Type B pancreatic cell (in vitro differentiated cells): ENCODE measurements at regions not wholly inside any gene's neighbourhood (a gene's known extent, or its start where the extent isn't known, plus 50 kb on each side); places are given as distances from the start of the nearest gene placed in this dataset.

Experiments used
- DNase-seq: peaks from one replicate; pipeline ENCODE4 v3.0.0; 2021; ENCODE audit warnings: mixed read lengths; ENCODE audit not compliant: unreplicated experiment; ENCODE audit errors: extremely low spot score
- H3K27ac Mint-ChIP-seq: 2 replicates; pipeline ENCODE4 v1.8.0; 2021; ENCODE audit warnings: mild to moderate bottlenecking, mixed read lengths
- H3K27me3 Mint-ChIP-seq: 2 replicates; pipeline ENCODE4 v1.8.0; 2021; ENCODE audit warnings: mixed read lengths
- H3K36me3 Mint-ChIP-seq: 2 replicates; pipeline ENCODE4 v1.8.0; 2021; ENCODE audit warnings: mixed read lengths
- H3K4me1 Mint-ChIP-seq: one replicate; pipeline ENCODE4 v1.8.0; 2021; ENCODE audit warnings: mixed read lengths; ENCODE audit not compliant: unreplicated experiment
- H3K4me3 Mint-ChIP-seq: 2 replicates; pipeline ENCODE4 v1.8.0; 2021; ENCODE audit warnings: mild to moderate bottlenecking, mixed read lengths
- H3K9me3 Mint-ChIP-seq: 2 replicates; pipeline ENCODE4 v1.8.0; 2021; ENCODE audit warnings: mixed read lengths
- TF ChIP-seq, protein P1 (sequence below): fragments of 200-600 bp; sonication (generic); conservative IDR thresholded peaks from 2 replicates; pipeline ENCODE4 v1.5.0; 2021; ENCODE audit warnings: antibody characterized with exemption, mild to moderate bottlenecking

- no peak for DNase-seq
- TF ChIP-seq, protein P1, sequence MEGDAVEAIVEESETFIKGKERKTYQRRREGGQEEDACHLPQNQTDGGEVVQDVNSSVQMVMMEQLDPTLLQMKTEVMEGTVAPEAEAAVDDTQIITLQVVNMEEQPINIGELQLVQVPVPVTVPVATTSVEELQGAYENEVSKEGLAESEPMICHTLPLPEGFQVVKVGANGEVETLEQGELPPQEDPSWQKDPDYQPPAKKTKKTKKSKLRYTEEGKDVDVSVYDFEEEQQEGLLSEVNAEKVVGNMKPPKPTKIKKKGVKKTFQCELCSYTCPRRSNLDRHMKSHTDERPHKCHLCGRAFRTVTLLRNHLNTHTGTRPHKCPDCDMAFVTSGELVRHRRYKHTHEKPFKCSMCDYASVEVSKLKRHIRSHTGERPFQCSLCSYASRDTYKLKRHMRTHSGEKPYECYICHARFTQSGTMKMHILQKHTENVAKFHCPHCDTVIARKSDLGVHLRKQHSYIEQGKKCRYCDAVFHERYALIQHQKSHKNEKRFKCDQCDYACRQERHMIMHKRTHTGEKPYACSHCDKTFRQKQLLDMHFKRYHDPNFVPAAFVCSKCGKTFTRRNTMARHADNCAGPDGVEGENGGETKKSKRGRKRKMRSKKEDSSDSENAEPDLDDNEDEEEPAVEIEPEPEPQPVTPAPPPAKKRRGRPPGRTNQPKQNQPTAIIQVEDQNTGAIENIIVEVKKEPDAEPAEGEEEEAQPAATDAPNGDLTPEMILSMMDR, result no peak
- peaks cover 5% of the 10 kb centered on the region for H3K27me3 Mint-ChIP-seq
- no peaks in the 10 kb centered on the region for H3K36me3 Mint-ChIP-seq
- H3K27ac Mint-ChIP-seq, result no peak overlapping the region
- H3K4me3 Mint-ChIP-seq, result no peak overlapping the region
- peaks cover 7% of the 10 kb centered on the region for H3K9me3 Mint-ChIP-seq
- H3K4me1 Mint-ChIP-seq, result peaks cover 19% of the 10 kb centered on the region
Observed at GRCh38 chr1:219459351-219460080, 153.4 kb downstream of the ZC3H11B start.

DNA sequence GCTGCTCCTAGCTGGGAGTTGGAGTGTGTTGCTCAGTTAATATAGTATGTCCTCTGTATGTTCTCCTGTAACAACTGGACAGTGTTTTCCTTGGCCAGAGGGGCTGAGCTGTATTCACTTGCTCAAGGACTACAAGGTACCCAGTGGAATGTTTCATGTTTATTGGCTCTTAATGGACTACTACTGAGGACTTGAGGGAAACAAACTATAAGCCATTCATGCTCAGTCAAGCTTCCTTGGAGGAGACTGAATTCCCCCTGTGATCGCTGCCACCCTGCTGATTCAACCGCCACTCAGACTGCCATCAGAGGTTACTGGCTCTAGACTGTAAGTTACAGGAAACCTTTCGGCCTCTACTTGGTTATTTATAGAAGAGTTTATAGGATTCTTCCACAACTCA is 166.6 kb downstream of the ZC3H11B start:
- H3K27me3 Mint-ChIP-seq, result no peaks in the 10 kb centered on the region
- no peak for DNase-seq
- no peak overlapping the region for H3K27ac Mint-ChIP-seq
- no peaks in the 10 kb centered on the region for H3K36me3 Mint-ChIP-seq
- peaks cover 10% of the 10 kb centered on the region for H3K9me3 Mint-ChIP-seq
- H3K4me1 Mint-ChIP-seq, result peaks cover 20% of the 10 kb centered on the region
- H3K4me3 Mint-ChIP-seq, result no peak overlapping the region
- TF ChIP-seq, protein P1, result no peak

- TF ChIP-seq, protein P1, result no peak
- H3K4me3 Mint-ChIP-seq, result no peak overlapping the region
- H3K27me3 Mint-ChIP-seq, result no peaks in the 10 kb centered on the region
- DNase-seq, result no peak
- H3K9me3 Mint-ChIP-seq, result peaks cover 10% of the 10 kb centered on the region
- no peaks in the 10 kb centered on the region for H3K36me3 Mint-ChIP-seq
- H3K4me1 Mint-ChIP-seq, result peaks cover 20% of the 10 kb centered on the region
- H3K27ac Mint-ChIP-seq, result no peak overlapping the region
Observed at GRCh38 chr1:219445864-219446263, 167.0 kb downstream of the ZC3H11B start.

- Mint-ChIP-seq H3K4me1 (peaks cover 23% of the 10 kb centered on the region), H3K27ac (no peak overlapping the region), H3K36me3 (no peaks in the 10 kb centered on the region), H3K27me3 (no peaks in the 10 kb centered on the region), H3K4me3 (no peak overlapping the region), H3K9me3 (peaks cover 10% of the 10 kb centered on the region)
- TF ChIP-seq, protein P1, result no peak
- no peak for DNase-seq
Observed at GRCh38 chr1:219444474-219444873, 168.4 kb downstream of the ZC3H11B start.

GRCh38 chr1:219443763-219444162 is 169.1 kb downstream of the ZC3H11B start:
- TF ChIP-seq, protein P1, result no peak
- Mint-ChIP-seq H3K27ac (no peak overlapping the region), H3K36me3 (peaks cover 5% of the 10 kb centered on the region), H3K9me3 (peaks cover 10% of the 10 kb centered on the region), H3K4me1 (peaks cover 23% of the 10 kb centered on the region), H3K4me3 (no peak overlapping the region), H3K27me3 (no peaks in the 10 kb centered on the region)
- no peak for DNase-seq
